Trophoblast cell (in vitro differentiated cells and primary cell): ENCODE measurements at regions not wholly inside any gene's neighbourhood (a gene's known extent, or its start where the extent isn't known, plus 50 kb on each side); places are given as distances from the start of the nearest gene placed in this dataset.

Experiments used
- DNase-seq, 2 donors: peaks; one replicate each; pipeline ENCODE4 v3.0.0-alpha.2; 2016
- H2AFZ ChIP-seq: 2 replicates; pipeline ENCODE4 v1.6.1; 2013; ENCODE audit warnings: low read length, moderate library complexity, mild to moderate bottlenecking; ENCODE audit not compliant: insufficient read depth, poor library complexity
- H2AK5ac ChIP-seq: 2 replicates; pipeline ENCODE4 v1.6.1; 2013; ENCODE audit warnings: mild to moderate bottlenecking, low read length
- H2BK120ac ChIP-seq: 2 replicates; pipeline ENCODE4 v1.6.1; 2013; ENCODE audit warnings: low read length, mild to moderate bottlenecking, moderate library complexity; ENCODE audit not compliant: insufficient read depth, poor library complexity
- H2BK12ac ChIP-seq: 2 replicates; pipeline ENCODE4 v1.6.1; 2013; ENCODE audit warnings: mild to moderate bottlenecking, low read length, moderate library complexity
- H2BK5ac ChIP-seq: 2 replicates; pipeline ENCODE4 v1.6.1; 2013; ENCODE audit warnings: low read length, low read depth, moderate library complexity, mild to moderate bottlenecking; ENCODE audit not compliant: poor library complexity
- H3K14ac ChIP-seq: 2 replicates; pipeline ENCODE4 v1.6.1; 2013; ENCODE audit warnings: mild to moderate bottlenecking, low read length
- H3K18ac ChIP-seq: 2 replicates; pipeline ENCODE4 v1.6.1; 2013; ENCODE audit warnings: mild to moderate bottlenecking, low read length
- H3K23ac ChIP-seq: 2 replicates; pipeline ENCODE4 v1.6.1; 2013; ENCODE audit warnings: low read length
- H3K27ac ChIP-seq: 2 replicates; pipeline ENCODE4 v1.5.1; 2013; ENCODE audit warnings: low read depth, mild to moderate bottlenecking, inconsistent platforms, low read length, moderate library complexity
- H3K27me3 ChIP-seq: 2 replicates; pipeline ENCODE4 v1.6.1; 2013; ENCODE audit warnings: inconsistent platforms, mild to moderate bottlenecking, low read length, moderate library complexity; ENCODE audit not compliant: insufficient read depth
- H3K36me3 ChIP-seq, 2 experiments: 1 replicate in 1 of 2; 2 replicates in 1 of 2; pipeline ENCODE4 v1.6.1; 2013; ENCODE audit warnings: low read length in 2 of 2, mild to moderate bottlenecking in 2 of 2, moderate library complexity in 1 of 2; ENCODE audit not compliant: insufficient read depth in 2 of 2, control insufficient read depth in 1 of 2
- H3K4ac ChIP-seq: 2 replicates; pipeline ENCODE4 v1.6.1; 2013; ENCODE audit warnings: low read depth, mild to moderate bottlenecking, low read length, moderate library complexity
- H3K4me1 ChIP-seq, 2 experiments: 1 replicate in 1 of 2; 2 replicates in 1 of 2; pipeline ENCODE4 v1.6.1; 2013; ENCODE audit warnings: low read length in 2 of 2, mild to moderate bottlenecking in 2 of 2, moderate library complexity in 1 of 2; ENCODE audit not compliant: insufficient read depth in 2 of 2, control insufficient read depth in 1 of 2
- H3K4me2 ChIP-seq: 2 replicates; pipeline ENCODE4 v1.6.1; 2013; ENCODE audit warnings: inconsistent platforms, mild to moderate bottlenecking, low read length, moderate library complexity
- H3K4me3 ChIP-seq: 2 replicates; pipeline ENCODE4 v1.5.1; 2013; ENCODE audit warnings: mild to moderate bottlenecking, low read depth, low read length, inconsistent platforms
- H3K79me1 ChIP-seq: one replicate; pipeline ENCODE4 v1.6.1; 2013; ENCODE audit warnings: low read length
- H3K79me2 ChIP-seq: 2 replicates; pipeline ENCODE4 v1.6.1; 2013; ENCODE audit warnings: low read length, mild to moderate bottlenecking; ENCODE audit not compliant: control insufficient read depth, insufficient read depth, poor library complexity
- H3K9ac ChIP-seq: 2 replicates; pipeline ENCODE4 v1.6.1; 2013; ENCODE audit warnings: mild to moderate bottlenecking, low read length
- H3K9me3 ChIP-seq: 2 replicates; pipeline ENCODE4 v1.6.1; 2013; ENCODE audit warnings: low read depth, mild to moderate bottlenecking, control low read depth, inconsistent platforms, low read length; ENCODE audit not compliant: insufficient read depth
- H4K12ac ChIP-seq: 2 replicates; pipeline ENCODE4 v1.6.1; 2013; ENCODE audit warnings: low read depth, mild to moderate bottlenecking, low read length, moderate library complexity
- H4K8ac ChIP-seq: 2 replicates; pipeline ENCODE4 v1.6.1; 2013; ENCODE audit warnings: low read depth, mild to moderate bottlenecking, low read length, moderate library complexity
- H4K91ac ChIP-seq: one replicate; pipeline ENCODE4 v1.6.1; 2013; ENCODE audit warnings: low read depth, mild to moderate bottlenecking, low read length, moderate library complexity
- WGBS: extraction: QIAGEN DNeasy Blood & Tissue Kit; methylation state at CpG from one replicate; pipeline ENCODE4 v1.1.7; 2013; ENCODE audit warnings: missing lambda C conversion rate; ENCODE audit not compliant: insufficient read length, insufficient coverage; ENCODE audit errors: extremely low coverage; 5-methylcytosine and 5-hydroxymethylcytosine counted together

GRCh38 chr14:101242442-101243385, 318.6 kb upstream of the DIO3 start:
- Histone ChIP-seq H3K4me2 (no peak overlapping the region), H3K9me3 (no peaks in the 10 kb centered on the region), H3K14ac (no peak overlapping the region)

GRCh38 chr14:101243587-101244338, 317.5 kb upstream of the DIO3 start:
- H3K27me3 ChIP-seq = no peaks in the 10 kb centered on the region
- H2BK120ac ChIP-seq = no peak overlapping the region
- H4K91ac ChIP-seq = no peak overlapping the region
- H3K27ac ChIP-seq = no peak overlapping the region
- H3K4ac ChIP-seq = no peak overlapping the region
- H3K79me2 ChIP-seq = no peaks in the 10 kb centered on the region
- WGBS = no CpG with 5 or more reads among the region's 19 CpGs
- DNase-seq = no peak
- no peak overlapping the region for H4K8ac ChIP-seq
- no peaks in the 10 kb centered on the region for H3K36me3 ChIP-seq
- no peak overlapping the region for H3K4me2 ChIP-seq
- H3K23ac ChIP-seq = no peak overlapping the region
- no peak overlapping the region for H3K14ac ChIP-seq
- no peaks in the 10 kb centered on the region for H3K9me3 ChIP-seq
- H4K12ac ChIP-seq = no peak overlapping the region
- no peak overlapping the region for H3K18ac ChIP-seq
- H3K79me1 ChIP-seq = no peaks in the 10 kb centered on the region
- H2BK5ac ChIP-seq = no peak overlapping the region
- no peak overlapping the region for H2AFZ ChIP-seq
- no peak overlapping the region for H3K9ac ChIP-seq
- no peak overlapping the region for H2AK5ac ChIP-seq
- no peak overlapping the region for H3K4me3 ChIP-seq
- H2BK12ac ChIP-seq = no peak overlapping the region
- peaks cover 2 to 3% of the 10 kb centered on the region in 2 experiments for H3K4me1 ChIP-seq

More at GRCh38 chr14:101242442-101243385, 318.6 kb upstream of the DIO3 start:
- no peak overlapping the region for H4K12ac ChIP-seq
- peaks cover 2 to 3% of the 10 kb centered on the region in 2 experiments for H3K4me1 ChIP-seq
- no peaks in the 10 kb centered on the region for H3K36me3 ChIP-seq
- H3K23ac ChIP-seq = no peak overlapping the region
- H3K79me2 ChIP-seq = no peaks in the 10 kb centered on the region
- H2BK12ac ChIP-seq = no peak overlapping the region
- H3K27me3 ChIP-seq = no peaks in the 10 kb centered on the region
- H3K4ac ChIP-seq = no peak overlapping the region
- no peaks in the 10 kb centered on the region for H3K79me1 ChIP-seq
- H4K91ac ChIP-seq = no peak overlapping the region
- no CpG with 5 or more reads among the region's 22 CpGs for WGBS
- no peak overlapping the region for H2AK5ac ChIP-seq
- DNase-seq = peak; percentile 64 to 65
- no peak overlapping the region for H2AFZ ChIP-seq
- H2BK5ac ChIP-seq = no peak overlapping the region
- no peak overlapping the region for H3K18ac ChIP-seq
- H4K8ac ChIP-seq = no peak overlapping the region
- no peak overlapping the region for H3K4me3 ChIP-seq
- no peak overlapping the region for H3K9ac ChIP-seq
- no peak overlapping the region for H2BK120ac ChIP-seq
- no peak overlapping the region for H3K27ac ChIP-seq

DNA sequence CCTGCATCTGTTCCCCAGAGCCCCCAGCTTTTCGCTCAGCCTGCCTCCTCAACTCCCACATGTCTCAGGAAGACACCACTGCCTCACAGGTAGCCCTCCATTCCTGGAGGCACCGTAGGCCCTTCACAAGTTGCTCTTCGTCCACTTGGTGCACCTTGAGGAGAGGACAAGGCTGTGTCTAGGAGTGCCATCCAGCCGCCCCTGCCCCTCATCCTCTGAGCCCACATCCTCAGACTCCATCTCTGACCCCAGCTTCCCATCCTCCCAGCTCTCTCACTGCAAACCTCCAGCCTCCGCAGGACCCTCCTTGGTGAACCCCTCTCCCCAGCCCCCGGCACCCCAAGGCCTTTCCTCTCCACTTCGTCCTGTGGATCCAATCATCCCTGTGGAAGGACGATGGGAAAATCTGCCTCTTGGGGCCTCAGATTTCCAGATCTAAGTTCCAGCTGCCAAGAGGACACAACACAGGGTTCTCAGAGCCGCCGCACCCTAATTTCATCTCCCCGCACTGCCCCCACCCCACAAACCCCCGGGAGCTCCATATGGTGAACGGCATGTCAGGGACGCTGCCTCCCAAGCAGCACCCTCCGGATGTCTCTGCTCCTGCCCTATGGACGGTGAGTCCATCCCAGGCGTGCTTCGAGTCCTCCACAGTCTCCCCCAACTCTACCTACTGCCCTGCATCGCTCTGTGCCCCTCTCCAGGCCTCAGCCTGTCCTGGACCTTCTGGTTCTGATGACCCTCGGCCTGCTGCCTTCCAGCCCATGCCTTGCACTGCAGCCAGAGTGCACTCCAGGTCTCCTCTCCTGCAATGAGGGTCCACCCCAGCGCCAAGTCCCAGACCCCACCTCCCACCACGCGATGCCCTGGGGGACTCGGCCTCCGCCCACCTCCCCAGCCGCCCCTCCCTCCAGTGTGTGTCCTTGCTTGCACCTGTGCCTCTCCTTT, 314.1 kb upstream of the DIO3 start:
- Histone ChIP-seq H2AFZ (no peak overlapping the region), H2BK120ac (no peak overlapping the region), H4K8ac (no peak overlapping the region), H3K4me3 (no peak overlapping the region), H3K79me2 (no peaks in the 10 kb centered on the region), H3K36me3 (no peaks in the 10 kb centered on the region), H3K79me1 (no peaks in the 10 kb centered on the region), H3K9me3 (no peaks in the 10 kb centered on the region), H2BK5ac (no peak overlapping the region), H3K18ac (no peak overlapping the region), H2BK12ac (no peak overlapping the region), H3K27me3 (no peaks in the 10 kb centered on the region), H4K91ac (no peak overlapping the region), H2AK5ac (no peak overlapping the region), H3K4me2 (no peak overlapping the region), H3K14ac (no peak overlapping the region), H3K23ac (no peak overlapping the region), H3K9ac (no peak overlapping the region), H3K4ac (no peak overlapping the region), H3K4me1 (peaks cover 2 to 3% of the 10 kb centered on the region in 2 experiments), H3K27ac (no peak overlapping the region), H4K12ac (no peak overlapping the region)
- DNase-seq = no peak
- no CpG with 5 or more reads among the region's 26 CpGs for WGBS
